ENCODE measurements at regions not wholly inside any gene's neighbourhood (a gene's known extent, or its start where the extent isn't known, plus 50 kb on each side); places are given as distances from the start of the nearest gene placed in this dataset.

DNA sequence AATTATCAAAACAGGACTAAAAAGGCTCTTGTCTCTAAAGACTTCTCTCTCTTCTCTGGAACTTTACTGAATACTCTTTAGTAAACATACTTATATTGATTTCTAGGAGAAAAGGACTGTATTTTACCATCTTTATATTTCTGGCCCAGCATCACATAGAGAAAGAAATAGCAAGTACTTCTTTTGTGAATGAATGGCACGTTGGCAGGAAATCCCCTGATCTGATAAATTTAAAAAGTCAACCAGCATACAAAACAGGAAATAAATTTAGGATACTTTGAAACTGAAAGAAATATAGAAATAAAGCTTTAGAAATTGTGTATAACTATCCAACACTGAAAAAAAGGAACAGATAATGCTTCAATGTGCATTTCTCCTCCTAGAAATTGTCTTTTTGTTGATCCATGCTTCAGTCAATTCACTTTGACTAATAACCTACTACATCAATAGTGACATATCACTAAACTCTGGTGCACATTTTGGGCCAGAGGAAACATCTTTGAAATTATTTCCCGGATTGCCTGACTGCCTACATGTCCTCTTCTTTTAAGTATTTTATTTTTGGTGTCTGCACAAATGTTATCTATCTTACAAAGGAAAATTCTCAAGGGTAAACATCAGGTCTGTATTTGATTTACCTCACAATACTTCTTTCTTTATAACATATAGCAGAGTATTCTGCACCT, 183.5 kb upstream of the FSTL5 start:
- Mint-ChIP-seq H3K27me3 (no peaks in the 10 kb centered on the region), H3K9me3 (peaks cover 0 to 6% (median under 1%) of the 10 kb centered on the region in 8 donors), H3K4me3 (no peak overlapping the region), H3K4me1 (no peaks in the 10 kb centered on the region), H3K36me3 (no peaks in the 10 kb centered on the region), H3K27ac (no peak overlapping the region)
- Histone ChIP-seq H3K27me3 (ENCODE audit: insufficient read depth, low read length) (no peaks in the 10 kb centered on the region), H3K27ac (ENCODE audit: low read depth, low read length) (no peak overlapping the region), H3K4me3 (ENCODE audit: low read length in 2 of 2) (no peak overlapping the region), H3K4me1 (ENCODE audit: insufficient read depth, low read length) (no peaks in the 10 kb centered on the region), H3K36me3 (ENCODE audit: insufficient read depth, low read length) (no peaks in the 10 kb centered on the region), H3K9me3 (ENCODE audit: control insufficient read depth in 1 of 2, low read length in 2 of 2) (no peaks in the 10 kb centered on the region)
- ChIA-PET CTCF (ENCODE audit: partially characterized antibody) (no interaction called here), POLR2A (ENCODE audit: partially characterized antibody) (no interaction called here)
- no peak for DNase-seq
- intact Hi-C loops (cut with micrococcal nuclease), result no loop called here

DNA sequence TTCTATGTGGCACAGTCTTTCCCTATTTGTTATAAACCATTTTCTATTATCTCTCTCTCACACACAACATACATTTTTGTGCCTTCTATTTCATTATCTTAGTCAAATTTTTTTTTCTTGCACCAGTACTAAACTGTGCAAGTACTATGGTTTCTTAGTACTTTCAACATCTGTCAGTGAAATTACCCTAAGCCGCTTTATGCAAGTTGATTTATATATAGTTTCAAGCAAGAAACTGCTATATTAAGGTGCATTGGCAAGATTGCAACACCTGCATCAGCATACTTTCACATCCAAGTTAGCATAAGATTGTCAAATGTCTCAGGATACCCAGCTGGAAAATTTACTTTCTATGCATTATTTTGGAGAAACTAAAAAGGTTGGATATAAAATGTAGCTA, 180.2 kb upstream of the FSTL5 start:
- Mint-ChIP-seq H3K4me1 (no peaks in the 10 kb centered on the region), H3K36me3 (no peaks in the 10 kb centered on the region), H3K27ac (no peak overlapping the region), H3K9me3 (peaks cover 0 to 4% (median under 1%) of the 10 kb centered on the region in 8 donors), H3K4me3 (no peak overlapping the region), H3K27me3 (no peaks in the 10 kb centered on the region)
- H3K4me1 ChIP-seq (ENCODE audit: insufficient read depth, low read length), result no peaks in the 10 kb centered on the region
- H3K9me3 ChIP-seq (ENCODE audit: control insufficient read depth in 1 of 2, low read length in 2 of 2), result no peaks in the 10 kb centered on the region
- no peak overlapping the region for H3K4me3 ChIP-seq (ENCODE audit: low read length in 2 of 2)
- POLR2A ChIA-PET (ENCODE audit: partially characterized antibody), result no interaction called here
- intact Hi-C loops (cut with micrococcal nuclease), result no loop called here
- H3K27ac ChIP-seq (ENCODE audit: low read depth, low read length), result no peak overlapping the region
- CTCF ChIA-PET (ENCODE audit: partially characterized antibody), result no interaction called here
- DNase-seq, result no peak
- H3K36me3 ChIP-seq (ENCODE audit: insufficient read depth, low read length), result no peaks in the 10 kb centered on the region
- no peaks in the 10 kb centered on the region for H3K27me3 ChIP-seq (ENCODE audit: insufficient read depth, low read length)

DNA sequence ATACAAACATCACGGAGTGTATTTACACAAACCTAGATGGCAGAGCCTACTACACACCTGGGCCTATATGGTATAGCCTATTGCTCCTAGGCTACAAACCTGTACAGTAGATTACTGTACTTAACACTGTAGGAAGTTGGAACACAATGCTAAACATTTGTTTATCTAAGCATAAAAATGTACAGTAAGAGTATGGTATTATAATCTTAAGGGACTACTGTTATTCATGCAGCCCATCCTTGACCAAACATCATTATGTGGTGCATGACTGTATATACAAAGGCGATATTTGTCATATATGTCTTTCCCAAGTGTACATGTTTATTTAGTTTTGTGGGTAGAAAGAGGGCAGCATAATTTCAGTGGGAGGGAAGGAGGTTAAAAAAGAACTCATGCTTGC, 177.7 kb upstream of the FSTL5 start:
- POLR2A ChIA-PET (ENCODE audit: partially characterized antibody), result no interaction called here
- intact Hi-C loops (cut with micrococcal nuclease), result no loop called here

DNA sequence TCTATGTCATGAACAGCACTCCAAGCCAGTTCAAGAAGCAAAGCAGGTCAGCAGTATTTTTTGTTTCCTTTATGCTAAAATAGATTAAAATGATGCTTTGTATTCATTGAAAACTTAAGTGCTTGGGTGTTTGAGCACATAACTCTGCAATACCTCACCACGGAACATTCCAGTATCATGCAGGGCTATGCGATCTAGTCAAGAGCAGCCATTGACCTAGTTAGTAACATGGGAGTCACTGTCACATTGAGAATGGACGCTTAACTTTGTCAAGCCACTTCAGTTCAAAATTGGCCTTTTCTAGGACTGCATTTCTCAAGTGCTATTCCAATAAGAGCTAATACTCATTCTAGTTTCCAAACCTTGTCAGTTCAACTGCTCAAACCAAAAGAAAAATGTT, 160.1 kb upstream of the FSTL5 start:
- Histone ChIP-seq H3K27me3 (ENCODE audit: insufficient read depth, low read length) (no peaks in the 10 kb centered on the region), H3K9me3 (ENCODE audit: control insufficient read depth in 1 of 2, low read length in 2 of 2) (no peaks in the 10 kb centered on the region), H3K4me1 (ENCODE audit: insufficient read depth, low read length) (no peaks in the 10 kb centered on the region), H3K4me3 (ENCODE audit: low read length in 2 of 2) (no peak overlapping the region), H3K36me3 (ENCODE audit: insufficient read depth, low read length) (no peaks in the 10 kb centered on the region), H3K27ac (ENCODE audit: low read depth, low read length) (no peak overlapping the region)
- no peaks in the 10 kb centered on the region for H3K27me3 Mint-ChIP-seq
- POLR2A ChIA-PET (ENCODE audit: partially characterized antibody), result no interaction called here
- CTCF ChIA-PET (ENCODE audit: partially characterized antibody), result no interaction called here
- no peaks in the 10 kb centered on the region for H3K36me3 Mint-ChIP-seq
- no peak overlapping the region for H3K27ac Mint-ChIP-seq
- peaks cover 0 to 4% (median 0%) of the 10 kb centered on the region in 8 donors for H3K9me3 Mint-ChIP-seq
- intact Hi-C loops (cut with micrococcal nuclease), result no loop called here
- DNase-seq, result no peak
- no peaks in the 10 kb centered on the region for H3K4me1 Mint-ChIP-seq
- no peak overlapping the region for H3K4me3 Mint-ChIP-seq

More for the DNA sequence above, 177.7 kb upstream of the FSTL5 start:
- H3K4me1 ChIP-seq (ENCODE audit: insufficient read depth, low read length), result no peaks in the 10 kb centered on the region
- Mint-ChIP-seq H3K27me3 (no peaks in the 10 kb centered on the region), H3K27ac (no peak overlapping the region), H3K36me3 (no peaks in the 10 kb centered on the region), H3K4me1 (no peaks in the 10 kb centered on the region), H3K4me3 (no peak overlapping the region), H3K9me3 (peaks cover 0 to 4% (median 1%) of the 10 kb centered on the region in 8 donors)
- no peak for DNase-seq
- H3K9me3 ChIP-seq (ENCODE audit: control insufficient read depth in 1 of 2, low read length in 2 of 2), result no peaks in the 10 kb centered on the region
- CTCF ChIA-PET (ENCODE audit: partially characterized antibody), result no interaction called here
- no peaks in the 10 kb centered on the region for H3K36me3 ChIP-seq (ENCODE audit: insufficient read depth, low read length)
- no peaks in the 10 kb centered on the region for H3K27me3 ChIP-seq (ENCODE audit: insufficient read depth, low read length)
- no peak overlapping the region for H3K27ac ChIP-seq (ENCODE audit: low read depth, low read length)
- no peak overlapping the region for H3K4me3 ChIP-seq (ENCODE audit: low read length in 2 of 2)

DNA sequence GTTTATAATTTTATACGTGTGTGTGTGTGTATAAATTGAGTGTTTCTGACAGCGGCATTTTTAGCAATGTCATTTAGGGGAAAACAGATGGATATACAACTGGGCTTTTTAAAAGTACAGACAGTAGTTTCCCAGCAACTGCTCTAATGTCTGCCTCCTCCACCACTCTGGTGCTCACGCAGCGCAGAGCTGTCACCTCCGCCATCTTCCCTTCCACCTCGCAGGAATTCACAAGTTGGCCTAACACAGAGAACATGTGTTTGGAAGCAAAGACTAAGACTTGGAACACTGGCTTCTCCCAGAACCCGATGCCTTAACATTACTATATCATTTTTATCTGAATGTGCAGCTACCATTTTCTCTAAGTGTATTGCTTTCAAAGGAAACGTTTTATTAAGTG, 158.3 kb upstream of the FSTL5 start:
- CTCF ChIA-PET (ENCODE audit: partially characterized antibody), result no interaction called here
- intact Hi-C loops (cut with micrococcal nuclease), result no loop called here
- Mint-ChIP-seq H3K36me3 (no peaks in the 10 kb centered on the region), H3K27ac (no peak overlapping the region), H3K4me3 (no peak overlapping the region), H3K27me3 (no peaks in the 10 kb centered on the region), H3K4me1 (no peaks in the 10 kb centered on the region), H3K9me3 (peaks cover 0 to 4% (median 0%) of the 10 kb centered on the region in 8 donors)
- Histone ChIP-seq H3K4me1 (ENCODE audit: insufficient read depth, low read length) (no peaks in the 10 kb centered on the region), H3K9me3 (ENCODE audit: control insufficient read depth in 1 of 2, low read length in 2 of 2) (no peaks in the 10 kb centered on the region), H3K27ac (ENCODE audit: low read depth, low read length) (no peak overlapping the region), H3K36me3 (ENCODE audit: insufficient read depth, low read length) (no peaks in the 10 kb centered on the region), H3K27me3 (ENCODE audit: insufficient read depth, low read length) (no peaks in the 10 kb centered on the region), H3K4me3 (ENCODE audit: low read length in 2 of 2) (no peak overlapping the region)
- no peak for DNase-seq
- POLR2A ChIA-PET (ENCODE audit: partially characterized antibody), result no interaction called here

DNA sequence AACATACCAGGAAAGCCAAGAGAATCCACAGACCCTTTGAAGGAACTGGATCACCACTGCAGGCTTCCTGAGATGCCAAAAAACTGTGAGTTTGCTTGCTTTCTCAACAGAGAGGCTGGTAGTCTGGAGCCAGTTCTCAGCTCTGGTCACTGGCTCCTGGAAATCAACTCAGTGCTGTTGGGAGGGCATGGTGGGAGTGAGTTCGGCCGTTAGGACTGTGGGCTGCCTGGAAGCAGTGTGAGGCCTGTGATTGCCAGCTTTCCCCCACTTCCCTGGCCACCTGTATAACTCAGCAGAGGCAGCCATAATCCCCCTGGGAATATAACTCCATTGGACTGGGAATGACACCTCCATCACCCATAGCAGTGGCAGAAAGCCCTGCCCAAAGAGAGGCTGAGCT, 122.0 kb upstream of the FSTL5 start:
- Histone ChIP-seq H3K4me3 (ENCODE audit: low read length in 2 of 2) (no peak overlapping the region), H3K27ac (ENCODE audit: low read depth, low read length) (no peak overlapping the region), H3K9me3 (ENCODE audit: control insufficient read depth in 1 of 2, low read length in 2 of 2) (no peaks in the 10 kb centered on the region), H3K36me3 (ENCODE audit: insufficient read depth, low read length) (no peaks in the 10 kb centered on the region), H3K27me3 (ENCODE audit: insufficient read depth, low read length) (no peaks in the 10 kb centered on the region), H3K4me1 (ENCODE audit: insufficient read depth, low read length) (no peaks in the 10 kb centered on the region)
- H3K27me3 Mint-ChIP-seq, result no peaks in the 10 kb centered on the region
- no peaks in the 10 kb centered on the region for H3K36me3 Mint-ChIP-seq
- CTCF ChIA-PET (ENCODE audit: partially characterized antibody), result no interaction called here
- no peak for DNase-seq
- H3K4me3 Mint-ChIP-seq, result no peak overlapping the region
- no peaks in the 10 kb centered on the region for H3K4me1 Mint-ChIP-seq
- H3K9me3 Mint-ChIP-seq, result peaks cover 0 to 12% (median 3%) of the 10 kb centered on the region in 8 donors
- no peak overlapping the region for H3K27ac Mint-ChIP-seq
- intact Hi-C loops (cut with micrococcal nuclease), result no loop called here
- POLR2A ChIA-PET (ENCODE audit: partially characterized antibody), result no interaction called here

DNA sequence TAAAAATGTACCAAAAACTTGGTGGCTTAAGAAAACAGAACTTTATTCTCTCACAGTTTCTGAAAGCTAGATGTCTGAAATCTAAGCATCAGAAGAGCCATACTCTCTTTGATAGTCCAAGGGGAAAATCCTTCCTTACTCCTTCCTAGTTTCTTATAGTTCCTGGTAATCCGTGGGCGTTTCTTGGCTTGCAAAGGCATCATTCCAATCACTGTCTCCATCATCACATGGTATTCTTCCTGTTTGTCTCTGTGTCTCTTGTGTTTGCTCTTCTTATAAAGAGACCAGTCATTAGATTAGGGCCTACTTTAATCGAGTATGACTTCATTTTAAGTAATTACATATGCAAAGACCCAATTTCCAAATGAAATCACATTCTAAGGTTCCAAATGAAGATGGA, 118.9 kb upstream of the FSTL5 start:
- H3K9me3 ChIP-seq (ENCODE audit: control insufficient read depth in 1 of 2, low read length in 2 of 2), result no peaks in the 10 kb centered on the region
- no peaks in the 10 kb centered on the region for H3K27me3 ChIP-seq (ENCODE audit: insufficient read depth, low read length)
- no peak for DNase-seq
- Mint-ChIP-seq H3K4me1 (no peaks in the 10 kb centered on the region), H3K36me3 (no peaks in the 10 kb centered on the region), H3K4me3 (no peak overlapping the region), H3K27ac (no peak overlapping the region), H3K27me3 (no peaks in the 10 kb centered on the region), H3K9me3 (peaks cover 0 to 8% (median 4%) of the 10 kb centered on the region in 8 donors)
- H3K4me1 ChIP-seq (ENCODE audit: insufficient read depth, low read length), result no peaks in the 10 kb centered on the region
- H3K4me3 ChIP-seq (ENCODE audit: low read length in 2 of 2), result no peak overlapping the region
- POLR2A ChIA-PET (ENCODE audit: partially characterized antibody), result no interaction called here
- H3K27ac ChIP-seq (ENCODE audit: low read depth, low read length), result no peak overlapping the region
- intact Hi-C loops (cut with micrococcal nuclease), result no loop called here
- CTCF ChIA-PET (ENCODE audit: partially characterized antibody), result no interaction called here
- no peaks in the 10 kb centered on the region for H3K36me3 ChIP-seq (ENCODE audit: insufficient read depth, low read length)

DNA sequence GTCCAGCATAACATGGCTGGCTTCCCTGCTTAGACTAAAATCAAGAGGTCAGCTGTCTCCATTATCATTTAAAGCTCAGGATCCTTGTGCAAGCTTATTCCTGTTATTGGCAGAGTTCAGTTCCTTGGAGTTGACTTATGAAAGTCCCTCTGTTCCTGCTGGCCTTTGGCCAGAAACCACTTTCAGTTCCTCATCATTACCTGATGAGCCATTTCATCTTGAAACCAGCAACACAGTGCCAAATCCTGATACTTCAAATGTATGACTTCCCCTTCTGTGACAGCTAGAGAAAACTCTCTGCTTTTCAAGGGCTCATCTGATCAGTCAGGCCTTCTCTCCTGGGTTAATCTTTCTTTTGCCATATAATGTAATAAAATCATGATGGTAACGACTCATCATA, 110.6 kb upstream of the FSTL5 start:
- DNase-seq, result no peak
- Histone ChIP-seq H3K27ac (ENCODE audit: low read depth, low read length) (no peak overlapping the region), H3K27me3 (ENCODE audit: insufficient read depth, low read length) (no peaks in the 10 kb centered on the region), H3K4me3 (ENCODE audit: low read length in 2 of 2) (no peak overlapping the region), H3K4me1 (ENCODE audit: insufficient read depth, low read length) (no peaks in the 10 kb centered on the region), H3K36me3 (ENCODE audit: insufficient read depth, low read length) (no peaks in the 10 kb centered on the region), H3K9me3 (ENCODE audit: control insufficient read depth in 1 of 2, low read length in 2 of 2) (no peaks in the 10 kb centered on the region)
- Mint-ChIP-seq H3K27me3 (no peaks in the 10 kb centered on the region), H3K9me3 (peaks cover 0 to 12% (median 1%) of the 10 kb centered on the region in 8 donors), H3K4me1 (no peaks in the 10 kb centered on the region), H3K36me3 (no peaks in the 10 kb centered on the region), H3K4me3 (no peak overlapping the region), H3K27ac (no peak overlapping the region)
- ChIA-PET POLR2A (ENCODE audit: partially characterized antibody) (no interaction called here), CTCF (ENCODE audit: partially characterized antibody) (no interaction called here)
- intact Hi-C loops (cut with micrococcal nuclease), result no loop called here
